Gastrocnemius medialis (tissue), 4 donors: ENCODE measurements at regions not wholly inside any gene's neighbourhood (a gene's known extent, or its start where the extent isn't known, plus 50 kb on each side); places are given as distances from the start of the nearest gene placed in this dataset.

Experiments used
- POLR2A ChIP-seq, 2 donors: fragments of 450-650 bp; IDR thresholded peaks; one replicate each; pipeline ENCODE4 v1.6.1; 2017; ENCODE audit warnings: antibody characterized with exemption in 2 of 2, mild to moderate bottlenecking in 2 of 2, moderate library complexity in 2 of 2
- TF ChIP-seq, protein P1 (sequence below), 5 experiments: fragments of 450-650 bp in 3 of 5; fragments of 200-600 bp in 2 of 5; sonication (generic) in 2 of 5; IDR thresholded peaks in 4 of 5; conservative IDR thresholded peaks in 1 of 5; 1 replicate in 4 of 5; 2 replicates in 1 of 5; pipeline ENCODE4 v1.5.1; 2016 to 2019; ENCODE audit warnings: antibody characterized with exemption in 5 of 5, mild to moderate bottlenecking in 3 of 5, moderate library complexity in 3 of 5

DNA sequence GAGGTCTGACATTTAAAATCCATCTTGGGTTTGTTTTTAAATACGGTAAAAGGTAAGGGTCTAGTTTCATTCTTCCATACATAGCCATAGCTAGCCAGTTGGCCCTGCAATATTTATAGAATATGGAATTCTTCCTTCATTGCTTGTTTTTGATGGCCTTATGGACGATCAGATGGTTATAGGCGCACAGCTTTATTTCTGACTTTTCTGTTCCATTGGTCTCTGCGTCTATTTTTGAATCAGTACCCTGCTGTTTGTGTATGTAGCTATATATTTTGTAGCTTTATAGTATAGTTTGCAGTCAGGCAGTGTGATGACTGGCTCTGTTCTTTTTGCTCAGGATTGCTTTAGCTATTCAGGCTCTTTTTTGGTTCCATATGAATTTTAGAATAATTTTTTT is 366.8 kb upstream of the MIS18BP1 start:
- TF ChIP-seq POLR2A (IDR thresholded peaks at IDR 0.05), result no peak
- TF ChIP-seq, protein P1, sequence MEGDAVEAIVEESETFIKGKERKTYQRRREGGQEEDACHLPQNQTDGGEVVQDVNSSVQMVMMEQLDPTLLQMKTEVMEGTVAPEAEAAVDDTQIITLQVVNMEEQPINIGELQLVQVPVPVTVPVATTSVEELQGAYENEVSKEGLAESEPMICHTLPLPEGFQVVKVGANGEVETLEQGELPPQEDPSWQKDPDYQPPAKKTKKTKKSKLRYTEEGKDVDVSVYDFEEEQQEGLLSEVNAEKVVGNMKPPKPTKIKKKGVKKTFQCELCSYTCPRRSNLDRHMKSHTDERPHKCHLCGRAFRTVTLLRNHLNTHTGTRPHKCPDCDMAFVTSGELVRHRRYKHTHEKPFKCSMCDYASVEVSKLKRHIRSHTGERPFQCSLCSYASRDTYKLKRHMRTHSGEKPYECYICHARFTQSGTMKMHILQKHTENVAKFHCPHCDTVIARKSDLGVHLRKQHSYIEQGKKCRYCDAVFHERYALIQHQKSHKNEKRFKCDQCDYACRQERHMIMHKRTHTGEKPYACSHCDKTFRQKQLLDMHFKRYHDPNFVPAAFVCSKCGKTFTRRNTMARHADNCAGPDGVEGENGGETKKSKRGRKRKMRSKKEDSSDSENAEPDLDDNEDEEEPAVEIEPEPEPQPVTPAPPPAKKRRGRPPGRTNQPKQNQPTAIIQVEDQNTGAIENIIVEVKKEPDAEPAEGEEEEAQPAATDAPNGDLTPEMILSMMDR (IDR thresholded peaks at IDR 0.05 in 4 of 5, conservative IDR thresholded peaks at IDR 0.05 in 1 of 5), result no peak
